GM04504 (cell line): ENCODE measurements at regions not wholly inside any gene's neighbourhood (a gene's known extent, or its start where the extent isn't known, plus 50 kb on each side); places are given as distances from the start of the nearest gene placed in this dataset.
A peak's percentile ranks its signal among the peaks of the same experiment; 100 is the strongest.
"Not testable (repeated sequence)": the region's sequence is repeated elsewhere in the genome, so short reads cannot be mapped to it uniquely, and the experiment has no call there.

Experiments used
- DNase-seq: peaks from one replicate; pipeline ENCODE4 v3.0.0-alpha.2; 2012; ENCODE audit warnings: low read depth

DNA sequence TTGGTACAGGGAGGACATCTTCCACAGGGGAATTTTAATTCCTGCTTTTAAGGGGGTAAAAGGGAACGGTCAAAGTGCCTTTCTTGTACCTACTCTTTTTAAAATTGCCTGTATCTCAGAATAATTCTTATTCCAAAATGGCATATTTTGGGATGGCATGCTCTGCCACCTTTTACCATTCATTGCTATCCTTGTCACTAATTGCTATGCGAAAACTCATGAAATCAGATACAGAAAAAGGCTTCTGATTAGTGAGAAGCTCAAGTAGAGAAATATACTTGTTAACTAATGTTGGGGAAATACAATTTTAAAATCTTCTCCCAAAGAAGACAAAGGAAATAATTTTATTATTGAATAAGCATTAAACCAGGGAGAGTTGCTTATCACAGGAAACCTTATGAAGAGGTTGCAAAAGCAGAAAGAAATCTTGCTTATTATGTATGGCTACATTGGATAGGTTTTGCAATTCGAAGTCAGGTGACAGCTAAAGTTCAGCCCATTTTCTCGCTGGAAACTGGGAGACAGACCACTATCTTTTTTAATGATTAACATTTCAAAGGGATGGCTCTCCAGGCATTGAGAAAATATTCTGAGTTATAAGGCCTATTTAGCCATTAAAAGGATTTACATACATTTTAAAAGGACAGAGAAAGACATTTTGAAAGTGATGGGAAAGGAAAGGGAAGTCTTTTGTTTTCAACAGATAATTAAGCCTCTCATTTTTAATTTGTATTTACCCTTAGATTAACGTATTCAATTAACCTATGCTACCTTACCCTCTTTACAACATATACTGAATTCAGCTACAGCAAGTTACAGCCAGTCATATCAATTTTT lies 110.3 kb upstream of the PRSS16 start:
- DNase-seq, result no peak

GRCh38 chr6:27138406-27138805 lies 109.1 kb upstream of the PRSS16 start:
- no peak for DNase-seq

GRCh38 chr6:27138837-27139755 lies 108.4 kb upstream of the PRSS16 start:
- DNase-seq, result no peak

DNA sequence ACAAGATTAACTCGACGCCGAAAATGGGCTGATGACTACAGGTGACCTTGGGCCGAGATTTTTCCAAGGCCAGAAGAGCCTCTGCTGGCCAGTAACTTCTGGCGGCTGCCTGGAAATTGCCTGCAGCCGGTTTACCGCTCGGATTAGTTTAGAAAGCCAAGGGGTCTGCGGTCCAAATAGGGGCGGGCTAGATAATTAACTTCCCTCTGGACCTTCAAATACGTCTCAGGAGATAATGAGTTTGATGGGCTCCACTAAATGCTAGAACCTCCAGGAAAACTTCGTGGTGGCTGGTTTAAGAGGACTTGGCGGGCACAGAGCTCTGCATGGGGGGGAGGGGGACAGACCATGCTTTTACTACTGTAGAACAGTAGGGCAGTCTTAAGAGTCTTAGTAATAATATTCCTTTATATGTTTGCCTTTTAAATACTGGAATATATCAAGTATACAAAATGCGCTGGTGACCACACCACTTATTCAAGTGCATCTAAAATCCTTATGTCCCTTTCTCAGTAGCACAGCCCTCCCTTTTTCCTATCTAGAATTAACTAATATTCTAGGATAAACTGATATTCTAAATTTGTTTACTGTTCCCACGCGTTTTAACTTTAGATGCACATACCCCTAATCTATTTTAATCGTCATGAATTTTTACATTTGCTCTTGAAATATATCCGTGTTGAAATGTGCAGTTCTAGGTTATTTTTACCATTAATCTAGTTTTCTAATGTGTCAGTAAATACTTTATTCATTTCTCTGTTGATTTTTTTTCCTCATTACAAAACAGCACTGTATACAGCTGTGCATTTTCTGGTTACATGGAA lies 107.5 kb upstream of the PRSS16 start:
- no peak for DNase-seq

- no peak for DNase-seq
These were observed 106.4 kb upstream of the PRSS16 start for GRCh38 chr6:27140999-27141528.

DNA sequence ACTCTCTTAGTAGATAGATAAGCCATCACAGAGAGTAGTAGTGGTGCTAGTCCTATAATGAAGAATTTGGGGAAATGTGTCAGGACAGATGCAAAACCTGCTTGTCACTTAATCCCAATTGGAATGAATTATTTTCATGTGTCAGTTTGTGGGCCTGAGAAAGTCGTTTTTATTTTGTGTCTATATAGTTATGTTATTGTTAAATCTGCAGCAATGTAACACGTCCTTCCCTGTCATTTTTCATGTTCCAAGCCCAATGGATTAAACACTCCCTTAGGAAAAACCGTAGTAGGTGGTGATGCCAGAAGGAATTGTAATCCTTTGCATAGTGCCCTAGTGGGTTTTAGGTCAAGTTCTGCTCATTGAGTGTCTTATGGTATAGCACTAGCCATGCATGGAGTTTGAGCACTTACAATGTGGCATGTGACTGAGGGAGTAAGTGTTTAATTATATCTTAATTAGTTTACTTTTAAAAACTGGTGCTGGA lies 105.9 kb upstream of the PRSS16 start:
- DNase-seq, result no peak

- DNase-seq, result not testable (repeated sequence)
These were observed 104.5 kb upstream of the PRSS16 start for GRCh38 chr6:27143020-27143388.

- DNase-seq, result no peak
These were observed 104.0 kb upstream of the PRSS16 start for GRCh38 chr6:27143474-27144026.

- DNase-seq, result no peak
These were observed 102.8 kb upstream of the PRSS16 start for GRCh38 chr6:27144740-27145079.

- peak; percentile 71 for DNase-seq
These were observed 101.6 kb upstream of the PRSS16 start for GRCh38 chr6:27145731-27146455.

DNA sequence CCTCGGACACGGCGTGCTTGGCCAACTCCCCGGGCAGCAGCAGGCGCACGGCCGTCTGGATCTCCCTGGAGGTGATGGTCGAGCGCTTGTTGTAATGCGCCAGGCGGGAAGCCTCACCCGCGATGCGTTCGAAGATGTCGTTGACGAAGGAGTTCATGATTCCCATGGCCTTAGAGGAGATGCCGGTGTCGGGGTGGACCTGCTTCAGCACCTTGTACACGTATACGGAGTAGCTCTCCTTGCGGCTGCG lies 101.1 kb upstream of the PRSS16 start:
- DNase-seq, result not testable (repeated sequence)

GRCh38 chr6:27146706-27147505 lies 100.6 kb upstream of the PRSS16 start:
- DNase-seq, result peak; percentile 99

- no peak for DNase-seq
These were observed 99.1 kb upstream of the PRSS16 start for GRCh38 chr6:27148404-27148795.

DNA sequence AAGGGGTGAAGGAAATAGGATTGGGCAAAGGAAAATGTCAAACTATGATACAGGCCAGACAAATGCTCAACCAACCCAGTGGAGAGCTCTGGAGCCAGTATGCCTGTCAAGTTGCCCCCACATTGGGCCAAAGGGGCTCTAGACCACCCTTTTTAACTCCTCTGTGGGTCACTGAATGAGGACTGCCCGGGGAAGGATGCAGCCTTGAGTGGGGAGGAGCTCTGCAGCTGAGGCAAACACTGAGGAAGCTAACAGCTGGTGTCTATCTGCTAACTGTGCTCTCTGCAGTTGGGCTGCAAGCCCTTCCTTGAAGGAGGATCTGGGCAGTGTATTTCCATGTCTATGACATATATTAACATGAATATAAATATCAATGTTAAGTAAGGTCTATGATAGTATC lies 98.4 kb upstream of the PRSS16 start:
- DNase-seq, result no peak

GRCh38 chr6:27154696-27155095 lies 92.8 kb upstream of the PRSS16 start:
- DNase-seq, result no peak

DNA sequence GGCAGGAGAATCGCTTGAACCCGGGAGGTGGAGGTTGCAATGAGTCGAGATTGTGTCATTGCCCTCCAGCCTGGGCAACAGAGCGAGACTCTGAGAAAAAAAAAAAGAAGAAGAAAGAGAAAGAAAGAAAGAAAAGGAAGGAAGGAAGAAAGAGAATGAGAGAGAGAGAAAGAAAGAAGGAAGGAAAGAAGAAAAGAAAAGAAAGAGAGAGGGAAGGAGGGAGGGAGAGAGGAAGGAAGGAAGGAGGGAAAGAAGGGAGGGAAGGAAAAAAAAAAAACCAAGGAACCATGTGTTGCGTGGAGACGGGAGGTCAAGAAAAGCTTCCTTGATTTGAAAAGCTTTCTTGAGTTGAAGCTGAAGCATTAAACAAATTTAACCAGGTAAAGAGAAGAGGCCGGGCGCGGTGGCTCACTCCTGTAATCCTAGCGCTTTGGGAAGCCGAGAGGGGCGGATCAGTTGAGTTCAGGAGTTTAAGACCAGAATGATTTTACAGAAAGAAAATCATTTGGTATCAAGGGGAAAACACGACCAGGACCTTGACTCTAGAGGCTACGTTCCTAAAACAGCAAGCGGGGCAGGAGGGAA lies 90.5 kb upstream of the PRSS16 start:
- no peak for DNase-seq

- DNase-seq, result no peak
These were observed 89.8 kb upstream of the PRSS16 start for GRCh38 chr6:27157459-27158315.

DNA sequence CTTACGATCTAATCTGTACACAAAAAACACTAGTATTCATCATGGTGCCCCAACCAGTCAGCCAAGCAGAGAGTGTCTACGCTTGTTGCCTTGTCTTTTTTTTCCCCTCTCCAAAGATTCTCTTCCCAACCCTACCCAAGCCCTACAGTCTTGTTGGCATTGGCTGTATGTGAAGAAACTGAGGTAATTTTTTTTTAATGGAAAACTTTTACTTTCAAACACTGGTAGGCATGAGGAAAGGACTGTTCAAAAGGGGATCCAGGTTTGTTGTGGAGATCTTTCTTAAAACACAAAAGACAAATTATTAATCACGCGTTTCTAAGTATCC lies 89.2 kb upstream of the PRSS16 start:
- no peak for DNase-seq

DNA sequence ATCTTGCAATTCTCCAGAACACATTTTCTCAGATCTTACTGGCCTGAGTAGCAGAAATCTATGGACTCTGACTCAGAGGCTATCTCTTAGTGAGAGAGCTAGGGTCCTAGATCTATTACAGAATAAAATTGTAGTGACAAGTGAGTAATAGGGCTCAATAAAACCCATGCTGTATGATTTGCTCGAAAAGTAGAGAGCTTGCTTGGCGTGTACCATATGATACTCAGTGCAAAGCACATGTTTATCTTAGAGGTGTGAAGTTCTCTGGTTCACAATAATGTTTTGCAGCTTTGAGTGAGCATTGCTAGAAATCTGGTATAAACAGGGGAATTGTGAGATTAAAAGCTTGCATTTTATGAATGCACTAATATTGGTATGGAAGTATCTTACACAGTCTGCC lies 87.8 kb upstream of the PRSS16 start:
- no peak for DNase-seq
